Peyer's patch (tissue), 4 donors: ENCODE measurements at regions not wholly inside any gene's neighbourhood (a gene's known extent, or its start where the extent isn't known, plus 50 kb on each side); places are given as distances from the start of the nearest gene placed in this dataset.
"Not testable (repeated sequence)": the region's sequence is repeated elsewhere in the genome, so short reads cannot be mapped to it uniquely, and the experiment has no call there.

Experiments
- DNase-seq, 3 donors: peaks; one replicate each; pipeline ENCODE4 v3.0.0-alpha.2; 2017 to 2019
- H3K27ac ChIP-seq, 4 donors: fragments of 200-600 bp; sonication (generic); one replicate each; pipeline ENCODE4 v1.5.1; 2016 to 2019
- H3K27me3 ChIP-seq, 2 donors: fragments of 200-600 bp; sonication (generic); one replicate each; pipeline ENCODE4 v1.5.1; 2019
- H3K36me3 ChIP-seq, 3 donors: fragments of 200-600 bp; sonication (generic); one replicate each; pipeline ENCODE4 v1.5.1; 2016 to 2019
- H3K4me1 ChIP-seq, 4 donors: fragments of 200-600 bp; sonication (generic); one replicate each; pipeline ENCODE4 v1.5.1; 2016 to 2019
- H3K4me3 ChIP-seq, 4 donors: fragments of 200-600 bp; sonication (generic); 1 replicate in 3 of 4; 2 replicates in 1 of 4; pipeline ENCODE4 v1.5.1; 2016 to 2019; ENCODE audit warnings: mild to moderate bottlenecking in 1 of 4
- H3K9me3 ChIP-seq, 4 donors: fragments of 200-600 bp; sonication (generic); one replicate each; pipeline ENCODE4 v1.5.1; 2016 to 2019; ENCODE audit warnings: mild to moderate bottlenecking in 1 of 4
- CTCF ChIP-seq, 6 experiments: fragments of 450-650 bp in 4 of 6; fragments of 200-600 bp in 2 of 6; sonication (generic) in 1 of 6; IDR thresholded peaks; one replicate each; pipeline ENCODE4 v1.5.1; 2017 to 2019; ENCODE audit warnings: antibody characterized with exemption in 6 of 6, mild to moderate bottlenecking in 3 of 6, moderate library complexity in 1 of 6
- POLR2A ChIP-seq, 2 donors: fragments of 450-650 bp; IDR thresholded peaks; one replicate each; pipeline ENCODE4 v1.5.1; 2017; ENCODE audit warnings: antibody characterized with exemption in 2 of 2, mild to moderate bottlenecking in 2 of 2, moderate library complexity in 2 of 2

- no peak for DNase-seq
- H3K36me3 ChIP-seq, result no peaks in the 10 kb centered on the region
- TF ChIP-seq POLR2A (IDR thresholded peaks at IDR 0.05), result no peak
- TF ChIP-seq CTCF (IDR thresholded peaks at IDR 0.05), result no peak
- H3K4me3 ChIP-seq, result no peak overlapping the region
- no peaks in the 10 kb centered on the region for H3K27me3 ChIP-seq
- no peaks in the 10 kb centered on the region for H3K4me1 ChIP-seq
- H3K27ac ChIP-seq, result no peak overlapping the region
- H3K9me3 ChIP-seq, result peaks cover 0 to 3% (median 0%) of the 10 kb centered on the region in 4 donors
Observed at GRCh38 chr7:110548372-110548771, 542.6 kb upstream of the LRRN3 start.

DNA sequence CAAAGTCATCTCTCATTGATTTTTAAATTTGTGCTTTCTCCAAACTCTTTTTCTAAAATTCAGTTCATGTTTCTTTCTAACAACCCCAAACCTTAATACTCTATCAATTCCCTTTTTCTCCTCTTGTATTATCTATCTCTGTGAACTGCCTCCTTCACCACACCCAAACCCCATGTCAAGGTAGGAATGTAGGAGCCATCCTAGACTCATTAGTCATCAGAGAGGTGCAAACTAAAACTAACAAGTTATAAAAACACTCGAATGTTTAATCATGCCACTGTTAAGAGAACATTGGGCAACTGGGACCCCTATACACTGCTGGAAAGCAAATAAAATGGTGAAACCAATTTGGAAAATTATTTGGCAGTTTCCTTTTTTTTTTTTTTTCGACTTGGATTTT lies 533.8 kb upstream of the LRRN3 start:
- no peaks in the 10 kb centered on the region for H3K4me1 ChIP-seq
- no peak for TF ChIP-seq CTCF (IDR thresholded peaks at IDR 0.05)
- no peak for TF ChIP-seq POLR2A (IDR thresholded peaks at IDR 0.05)
- no peaks in the 10 kb centered on the region for H3K27me3 ChIP-seq
- no peak overlapping the region for H3K27ac ChIP-seq
- no peaks in the 10 kb centered on the region for H3K9me3 ChIP-seq
- no peak for DNase-seq
- no peaks in the 10 kb centered on the region for H3K36me3 ChIP-seq
- no peak overlapping the region for H3K4me3 ChIP-seq

GRCh38 chr7:110563286-110563685 lies 527.6 kb upstream of the LRRN3 start:
- H3K4me1 ChIP-seq, H3K27ac ChIP-seq, DNase-seq, H3K4me3 ChIP-seq, H3K36me3 ChIP-seq, H3K27me3 ChIP-seq, H3K9me3 ChIP-seq: not testable (repeated sequence)

- H3K9me3 ChIP-seq, result no peaks in the 10 kb centered on the region
- TF ChIP-seq POLR2A (IDR thresholded peaks at IDR 0.05) (no peak), CTCF (IDR thresholded peaks at IDR 0.05) (no peak)
- H3K27ac ChIP-seq, result no peak overlapping the region
- DNase-seq, result no peak
- no peak overlapping the region for H3K4me3 ChIP-seq
- no peaks in the 10 kb centered on the region for H3K4me1 ChIP-seq
- no peaks in the 10 kb centered on the region for H3K27me3 ChIP-seq
- H3K36me3 ChIP-seq, result no peaks in the 10 kb centered on the region
Observed at GRCh38 chr7:110564246-110564645, 526.7 kb upstream of the LRRN3 start.

- no peak for DNase-seq
- Histone ChIP-seq H3K27me3 (no peaks in the 10 kb centered on the region), H3K36me3 (no peaks in the 10 kb centered on the region), H3K9me3 (no peaks in the 10 kb centered on the region), H3K4me3 (no peak overlapping the region), H3K27ac (no peak overlapping the region), H3K4me1 (no peaks in the 10 kb centered on the region)
- TF ChIP-seq POLR2A (IDR thresholded peaks at IDR 0.05) (no peak), CTCF (IDR thresholded peaks at IDR 0.05) (no peak)
Observed at GRCh38 chr7:110568388-110568787, 522.5 kb upstream of the LRRN3 start.

GRCh38 chr7:110568932-110569331 lies 522.0 kb upstream of the LRRN3 start:
- H3K27me3 ChIP-seq, result no peaks in the 10 kb centered on the region
- no peak for TF ChIP-seq POLR2A (IDR thresholded peaks at IDR 0.05)
- no peak for TF ChIP-seq CTCF (IDR thresholded peaks at IDR 0.05)
- no peak overlapping the region for H3K27ac ChIP-seq
- no peaks in the 10 kb centered on the region for H3K36me3 ChIP-seq
- no peak overlapping the region for H3K4me3 ChIP-seq
- no peak for DNase-seq
- no peaks in the 10 kb centered on the region for H3K4me1 ChIP-seq
- H3K9me3 ChIP-seq, result no peaks in the 10 kb centered on the region
